Keratinocyte (primary cell): ENCODE measurements at regions not wholly inside any gene's neighbourhood (a gene's known extent, or its start where the extent isn't known, plus 50 kb on each side); places are given as distances from the start of the nearest gene placed in this dataset.

Experiments used
- EZH2 ChIP-seq: IDR thresholded peaks from one replicate; pipeline ENCODE4 v1.6.1; 2012; ENCODE audit warnings: inconsistent platforms, mild to moderate bottlenecking, low read length, moderate library complexity
- TF ChIP-seq, protein P1 (sequence below), 3 experiments: IDR thresholded peaks in 1 of 3; conservative IDR thresholded peaks in 1 of 3; optimal IDR thresholded peaks in 1 of 3; 2 replicates in 2 of 3; 3 replicates in 1 of 3; pipeline versions ENCODE3 to v1.5.1; 2011; ENCODE audit warnings: low read length in 3 of 3, mild to moderate bottlenecking in 3 of 3, moderate library complexity in 2 of 3, control low read depth in 1 of 3, inconsistent platforms in 1 of 3; ENCODE audit not compliant: insufficient read depth in 2 of 3; ENCODE audit errors: extremely low read depth in 1 of 3

DNA sequence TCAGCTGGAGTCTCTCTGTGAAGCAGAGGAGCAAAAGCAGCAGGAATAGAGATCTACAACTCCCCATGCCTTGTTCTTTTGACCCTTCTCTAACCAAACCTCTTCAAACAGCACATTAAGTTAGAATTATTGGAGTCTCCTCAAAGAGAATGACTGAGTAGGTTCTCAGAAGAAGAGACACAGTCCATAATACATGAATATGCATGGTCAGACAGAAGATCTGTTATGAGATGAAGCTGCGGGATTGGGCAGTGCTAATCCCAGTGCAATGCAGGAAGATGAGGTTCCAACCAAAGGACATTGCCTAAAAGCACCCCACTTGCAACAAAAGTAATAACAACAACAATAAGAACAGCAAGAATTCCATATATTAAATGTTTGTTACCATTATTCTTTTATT lies 887.9 kb upstream of the TENM4 start:
- TF ChIP-seq, protein P1, sequence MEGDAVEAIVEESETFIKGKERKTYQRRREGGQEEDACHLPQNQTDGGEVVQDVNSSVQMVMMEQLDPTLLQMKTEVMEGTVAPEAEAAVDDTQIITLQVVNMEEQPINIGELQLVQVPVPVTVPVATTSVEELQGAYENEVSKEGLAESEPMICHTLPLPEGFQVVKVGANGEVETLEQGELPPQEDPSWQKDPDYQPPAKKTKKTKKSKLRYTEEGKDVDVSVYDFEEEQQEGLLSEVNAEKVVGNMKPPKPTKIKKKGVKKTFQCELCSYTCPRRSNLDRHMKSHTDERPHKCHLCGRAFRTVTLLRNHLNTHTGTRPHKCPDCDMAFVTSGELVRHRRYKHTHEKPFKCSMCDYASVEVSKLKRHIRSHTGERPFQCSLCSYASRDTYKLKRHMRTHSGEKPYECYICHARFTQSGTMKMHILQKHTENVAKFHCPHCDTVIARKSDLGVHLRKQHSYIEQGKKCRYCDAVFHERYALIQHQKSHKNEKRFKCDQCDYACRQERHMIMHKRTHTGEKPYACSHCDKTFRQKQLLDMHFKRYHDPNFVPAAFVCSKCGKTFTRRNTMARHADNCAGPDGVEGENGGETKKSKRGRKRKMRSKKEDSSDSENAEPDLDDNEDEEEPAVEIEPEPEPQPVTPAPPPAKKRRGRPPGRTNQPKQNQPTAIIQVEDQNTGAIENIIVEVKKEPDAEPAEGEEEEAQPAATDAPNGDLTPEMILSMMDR (optimal IDR thresholded peaks at IDR 0.05 in 1 of 3, IDR thresholded peaks at IDR 0.05 in 1 of 3, conservative IDR thresholded peaks at IDR 0.05 in 1 of 3; ENCODE audit: extremely low read depth in 1 of 3, insufficient read depth in 2 of 3, low read length in 3 of 3): no peak
- TF ChIP-seq EZH2: no peak
